ENCODE measurements at regions not wholly inside any gene's neighbourhood (a gene's known extent, or its start where the extent isn't known, plus 50 kb on each side); places are given as distances from the start of the nearest gene placed in this dataset.

DNA sequence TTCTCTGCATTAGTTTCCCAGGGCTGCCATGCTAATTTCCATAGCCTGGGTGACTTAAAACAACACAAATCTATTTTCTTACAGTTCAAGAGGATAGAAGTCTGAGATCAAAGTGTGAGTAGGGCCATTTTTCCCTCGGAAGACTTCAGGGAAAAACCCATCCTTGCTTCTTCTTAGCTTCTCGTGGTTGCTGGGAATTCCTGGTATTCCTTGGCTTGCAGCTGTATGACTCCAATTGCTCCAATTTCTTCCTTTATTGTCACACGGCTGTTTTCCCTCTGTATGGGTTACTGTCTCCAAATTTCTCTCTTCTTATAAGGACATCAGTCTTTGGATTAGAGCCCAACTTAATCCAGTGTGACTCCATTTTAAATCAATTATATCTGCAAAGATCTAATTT, 128.4 kb upstream of the JAG1 start:
- TF ChIP-seq TAF1 (IDR thresholded peaks at IDR 0.05; ENCODE audit: borderline replicate concordance, insufficient read depth, low read length) (no peak), POLR2AphosphoS5 (IDR thresholded peaks at IDR 0.05; ENCODE audit: low read depth, low read length) (no peak), FOXP2 (optimal IDR thresholded peaks at IDR 0.05; ENCODE audit: borderline replicate concordance, extremely low read depth, extremely low read length, insufficient read depth) (no peak)
- TF ChIP-seq, protein P1, sequence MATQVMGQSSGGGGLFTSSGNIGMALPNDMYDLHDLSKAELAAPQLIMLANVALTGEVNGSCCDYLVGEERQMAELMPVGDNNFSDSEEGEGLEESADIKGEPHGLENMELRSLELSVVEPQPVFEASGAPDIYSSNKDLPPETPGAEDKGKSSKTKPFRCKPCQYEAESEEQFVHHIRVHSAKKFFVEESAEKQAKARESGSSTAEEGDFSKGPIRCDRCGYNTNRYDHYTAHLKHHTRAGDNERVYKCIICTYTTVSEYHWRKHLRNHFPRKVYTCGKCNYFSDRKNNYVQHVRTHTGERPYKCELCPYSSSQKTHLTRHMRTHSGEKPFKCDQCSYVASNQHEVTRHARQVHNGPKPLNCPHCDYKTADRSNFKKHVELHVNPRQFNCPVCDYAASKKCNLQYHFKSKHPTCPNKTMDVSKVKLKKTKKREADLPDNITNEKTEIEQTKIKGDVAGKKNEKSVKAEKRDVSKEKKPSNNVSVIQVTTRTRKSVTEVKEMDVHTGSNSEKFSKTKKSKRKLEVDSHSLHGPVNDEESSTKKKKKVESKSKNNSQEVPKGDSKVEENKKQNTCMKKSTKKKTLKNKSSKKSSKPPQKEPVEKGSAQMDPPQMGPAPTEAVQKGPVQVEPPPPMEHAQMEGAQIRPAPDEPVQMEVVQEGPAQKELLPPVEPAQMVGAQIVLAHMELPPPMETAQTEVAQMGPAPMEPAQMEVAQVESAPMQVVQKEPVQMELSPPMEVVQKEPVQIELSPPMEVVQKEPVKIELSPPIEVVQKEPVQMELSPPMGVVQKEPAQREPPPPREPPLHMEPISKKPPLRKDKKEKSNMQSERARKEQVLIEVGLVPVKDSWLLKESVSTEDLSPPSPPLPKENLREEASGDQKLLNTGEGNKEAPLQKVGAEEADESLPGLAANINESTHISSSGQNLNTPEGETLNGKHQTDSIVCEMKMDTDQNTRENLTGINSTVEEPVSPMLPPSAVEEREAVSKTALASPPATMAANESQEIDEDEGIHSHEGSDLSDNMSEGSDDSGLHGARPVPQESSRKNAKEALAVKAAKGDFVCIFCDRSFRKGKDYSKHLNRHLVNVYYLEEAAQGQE (IDR thresholded peaks at IDR 0.05; ENCODE audit: insufficient read depth in 1 of 2, low read depth in 2 of 2, low read length in 2 of 2) = no peak
